ENCODE measurements at regions not wholly inside any gene's neighbourhood (a gene's known extent, or its start where the extent isn't known, plus 50 kb on each side); places are given as distances from the start of the nearest gene placed in this dataset.
"Not testable (repeated sequence)": the region's sequence is repeated elsewhere in the genome, so short reads cannot be mapped to it uniquely, and the experiment has no call there.

DNA sequence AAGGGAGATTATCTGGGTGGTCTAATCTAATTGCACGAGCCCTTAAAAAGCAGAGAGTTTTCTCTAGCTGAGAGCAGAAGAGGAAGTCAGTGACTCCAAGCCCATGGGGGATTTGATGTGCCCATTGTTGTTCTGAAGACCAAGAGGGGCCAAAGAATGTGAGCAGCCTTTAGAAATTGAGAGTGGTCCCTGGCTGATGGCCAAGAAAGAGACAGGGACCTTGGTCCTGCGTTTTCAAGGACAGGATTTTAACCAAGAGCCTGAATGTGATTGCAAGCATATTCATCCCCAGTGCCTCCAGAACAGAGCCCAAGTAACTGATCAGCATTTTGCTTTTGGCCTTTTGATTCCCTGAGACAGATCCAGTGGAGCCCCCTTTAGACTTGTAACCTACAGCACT lies 1353.9 kb downstream of the AACS start:
- DNase-seq (ENCODE audit: low spot score) = no peak

- DNase-seq (ENCODE audit: low spot score) = no peak
Measured at GRCh38 chr12:126424696-126425095, 1359.5 kb downstream of the AACS start.

DNA sequence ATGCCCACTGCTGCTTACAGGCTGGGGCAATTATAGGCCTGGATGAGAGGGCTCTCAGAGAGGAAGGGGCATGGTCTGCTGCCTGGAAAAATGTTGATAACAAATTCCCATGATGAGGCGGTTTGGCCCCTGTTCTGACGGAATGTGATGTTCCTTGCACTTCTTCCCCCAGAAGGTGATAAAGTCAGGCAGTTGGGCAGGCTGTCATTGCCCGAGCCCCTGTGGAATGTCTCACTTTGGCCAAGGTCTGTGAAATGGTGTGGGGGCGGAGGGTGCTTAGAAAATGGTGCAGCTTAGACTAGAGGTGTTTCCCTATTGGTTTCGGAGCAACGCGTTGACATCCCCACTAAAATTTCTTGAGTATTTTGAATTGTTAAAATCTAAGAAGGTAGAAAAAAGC lies 1360.0 kb downstream of the AACS start:
- DNase-seq (ENCODE audit: low spot score) = no peak

DNA sequence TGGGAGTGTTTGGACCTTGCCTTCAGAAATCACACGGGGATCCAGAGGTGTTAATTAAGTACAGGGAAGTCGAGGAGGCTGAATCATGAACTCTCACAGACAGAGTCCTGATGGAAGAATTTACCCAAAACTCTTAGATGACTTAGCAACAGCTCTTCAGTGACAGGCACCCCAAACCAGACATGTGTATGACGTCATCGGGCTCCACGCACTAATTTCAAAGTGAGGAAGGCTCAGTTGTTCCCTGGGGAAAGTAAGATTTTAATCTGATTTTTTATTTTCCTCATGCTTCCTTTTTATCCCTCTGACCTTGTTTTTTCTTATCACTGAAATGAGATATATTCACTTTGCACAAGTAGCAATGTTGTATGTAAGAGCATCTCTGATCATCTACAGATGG lies 1363.5 kb downstream of the AACS start:
- DNase-seq (ENCODE audit: low spot score) = no peak

GRCh38 chr12:126430921-126431320 lies 1365.7 kb downstream of the AACS start:
- DNase-seq (ENCODE audit: low spot score) = no peak

DNA sequence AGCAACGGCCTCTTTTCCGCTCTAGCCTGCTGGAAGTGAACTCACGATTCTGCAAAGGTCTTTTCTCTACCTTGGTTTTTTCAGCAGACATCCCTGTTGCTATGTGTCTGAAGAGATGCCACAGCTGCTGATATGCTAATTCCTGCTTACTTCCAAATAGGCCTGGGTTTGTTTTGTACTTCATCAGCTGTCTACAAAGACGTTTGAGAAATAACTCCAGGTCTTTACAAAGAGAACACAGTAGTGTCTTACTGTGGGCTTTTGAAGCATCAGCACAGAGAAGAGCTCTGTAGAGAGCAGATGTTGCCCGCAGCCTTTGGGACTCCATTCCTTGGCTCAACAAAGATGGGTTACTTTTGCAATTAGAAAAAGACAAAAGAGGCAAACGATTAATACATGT lies 1366.5 kb downstream of the AACS start:
- no peak for DNase-seq (ENCODE audit: low spot score)

DNA sequence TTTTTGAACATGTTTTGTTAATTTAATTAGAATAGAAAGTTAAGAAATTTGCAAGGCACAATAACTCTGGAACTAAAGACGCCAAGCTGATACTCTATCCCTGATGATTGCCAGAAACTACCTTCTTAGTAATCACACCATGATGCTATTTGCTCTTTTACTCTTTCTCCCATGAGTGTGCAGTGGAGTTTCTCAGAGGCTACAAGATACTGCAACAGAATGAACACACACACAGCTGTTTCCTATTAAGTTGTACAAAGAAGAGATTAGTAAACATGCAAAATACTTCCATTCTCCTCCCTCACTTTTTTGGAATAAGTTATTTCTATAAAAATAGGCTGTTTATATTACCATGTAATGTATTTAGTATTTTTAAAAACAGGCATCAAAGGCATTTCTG lies 1367.5 kb downstream of the AACS start:
- DNase-seq (ENCODE audit: low spot score) = no peak

DNA sequence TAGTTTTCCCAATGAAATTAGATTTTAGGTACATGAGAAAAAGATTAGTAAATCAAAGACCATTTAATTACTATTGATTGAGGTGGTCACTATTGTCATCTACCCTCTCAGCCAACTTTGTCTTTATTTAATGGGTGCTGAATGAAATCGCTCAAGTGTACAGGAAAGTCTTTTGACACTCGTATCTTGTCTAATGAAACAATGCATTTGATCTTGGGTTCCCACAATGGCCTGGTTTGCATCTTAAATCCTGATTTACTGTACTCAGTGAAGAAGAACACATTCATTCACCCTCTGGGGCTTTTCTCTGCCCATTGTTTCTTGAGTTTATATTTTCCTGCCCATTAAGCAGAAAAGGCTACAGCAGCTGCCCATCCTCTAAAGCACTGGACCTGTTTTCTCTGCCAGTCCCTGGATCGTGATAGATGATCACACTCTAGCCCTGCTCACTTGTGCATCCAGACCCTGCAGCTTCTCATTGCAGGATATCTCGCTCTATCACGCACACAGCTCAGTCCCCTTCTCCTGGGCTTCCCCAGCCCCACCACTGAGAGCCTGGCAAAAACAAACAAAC lies 1369.3 kb downstream of the AACS start:
- DNase-seq (ENCODE audit: low spot score) = no peak

DNA sequence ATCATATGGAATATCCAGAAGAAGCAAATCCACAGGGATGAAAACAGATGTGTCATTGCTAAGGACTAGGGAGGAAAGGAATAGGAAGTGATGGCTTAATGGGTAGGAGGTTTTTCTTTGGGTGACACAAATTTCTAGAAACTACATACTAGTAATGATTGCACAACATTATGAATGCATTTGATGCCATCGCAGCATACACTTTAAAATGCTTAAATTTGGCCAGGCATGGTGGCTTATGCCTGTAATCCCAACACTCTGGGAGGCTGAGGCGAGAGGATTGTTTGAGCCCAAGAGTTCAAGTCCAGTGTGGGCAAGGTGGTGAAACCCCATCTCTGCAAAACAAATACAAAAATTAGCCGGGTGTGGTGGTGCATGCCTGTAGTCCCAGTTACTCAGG lies 1370.8 kb downstream of the AACS start:
- DNase-seq (ENCODE audit: low spot score) = no peak

DNA sequence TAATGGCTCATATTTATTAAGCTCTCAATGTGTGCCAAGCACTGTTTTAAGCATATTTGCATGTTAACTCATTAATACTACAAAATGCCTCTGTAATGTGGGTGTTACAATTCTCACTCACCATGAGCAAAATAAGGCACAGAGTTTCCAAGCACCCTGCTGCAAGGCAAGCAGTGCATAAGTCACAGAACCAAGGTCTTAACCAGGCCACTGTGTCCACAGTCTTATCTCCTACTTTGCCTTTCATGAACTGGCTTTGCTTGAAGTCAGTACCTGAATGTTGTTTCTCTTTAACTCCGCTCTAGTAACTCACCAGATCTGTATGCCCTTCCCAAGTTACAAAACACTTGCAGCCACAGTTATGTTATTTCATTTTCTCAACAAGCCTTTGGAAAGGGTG lies 1372.7 kb downstream of the AACS start:
- no peak for DNase-seq (ENCODE audit: low spot score)

- DNase-seq (ENCODE audit: low spot score) = no peak
Measured at GRCh38 chr12:126443977-126444376, 1378.7 kb downstream of the AACS start.

GRCh38 chr12:126447346-126447745 lies 1382.1 kb downstream of the AACS start:
- DNase-seq (ENCODE audit: low spot score) = no peak

- no peak for DNase-seq (ENCODE audit: low spot score)
Measured at GRCh38 chr12:126451809-126452208, 1386.6 kb downstream of the AACS start.

DNA sequence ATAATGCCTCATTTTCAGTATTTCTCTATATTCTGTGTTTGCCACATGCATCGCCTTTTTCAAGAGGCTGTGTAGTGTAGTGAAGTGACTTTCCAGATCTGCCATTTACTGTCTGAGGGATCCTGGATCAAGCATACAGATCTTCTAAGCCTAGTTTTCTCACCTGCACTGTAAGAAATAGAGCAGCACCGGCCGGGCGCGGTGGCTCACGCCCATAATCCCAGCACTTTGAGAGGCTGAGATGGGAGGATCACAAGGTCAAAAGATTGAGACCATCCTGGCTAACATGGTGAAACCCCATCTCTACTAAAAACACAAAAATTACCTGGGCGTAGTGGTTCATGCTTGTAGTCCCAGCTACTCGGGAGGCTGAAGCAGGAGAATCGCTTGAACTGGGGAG lies 1387.5 kb downstream of the AACS start:
- not testable (repeated sequence) for DNase-seq (ENCODE audit: low spot score)

GRCh38 chr12:126454581-126454980 lies 1389.3 kb downstream of the AACS start:
- no peak for DNase-seq (ENCODE audit: low spot score)

GRCh38 chr12:126457776-126458175 lies 1392.5 kb downstream of the AACS start:
- DNase-seq (ENCODE audit: low spot score) = no peak

DNA sequence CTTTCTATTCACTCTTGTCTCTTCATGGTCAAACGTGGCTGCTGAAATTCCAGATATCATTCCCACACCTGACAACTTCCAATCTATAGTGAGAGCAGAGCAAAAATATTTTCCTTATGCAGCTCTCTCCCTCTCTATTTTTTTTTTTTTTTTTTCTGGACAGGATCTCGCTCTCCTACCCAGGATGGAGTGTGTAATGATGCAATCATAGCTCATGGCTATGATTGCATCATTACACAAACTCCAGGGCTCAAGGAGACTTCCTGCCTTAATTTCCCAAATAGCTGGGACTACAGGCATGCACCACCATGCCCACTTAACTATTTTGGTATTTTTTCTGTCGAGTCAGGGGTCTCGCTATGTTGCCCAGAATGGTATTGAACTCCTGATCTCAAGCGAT lies 1398.9 kb downstream of the AACS start:
- DNase-seq (ENCODE audit: low spot score) = no peak

DNA sequence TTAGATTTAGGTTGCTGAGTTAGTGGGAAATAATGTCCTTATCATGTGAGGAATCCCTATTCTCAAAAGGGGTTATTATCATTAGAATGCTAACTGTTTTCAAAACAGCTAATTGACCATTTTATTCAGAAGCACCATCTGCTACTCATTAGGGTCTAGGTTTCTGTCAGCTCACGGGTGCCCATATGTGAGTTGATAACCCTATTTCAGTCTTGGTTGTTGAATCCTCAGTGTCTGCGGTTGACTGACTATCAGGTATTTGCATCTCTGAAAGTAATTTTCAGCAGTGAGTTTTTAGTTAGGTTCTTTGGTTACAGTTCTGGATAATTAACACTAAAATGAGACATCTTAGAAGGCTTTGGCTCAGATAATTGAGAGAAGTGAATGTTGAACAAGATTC lies 1404.0 kb downstream of the AACS start:
- no peak for DNase-seq (ENCODE audit: low spot score)

DNA sequence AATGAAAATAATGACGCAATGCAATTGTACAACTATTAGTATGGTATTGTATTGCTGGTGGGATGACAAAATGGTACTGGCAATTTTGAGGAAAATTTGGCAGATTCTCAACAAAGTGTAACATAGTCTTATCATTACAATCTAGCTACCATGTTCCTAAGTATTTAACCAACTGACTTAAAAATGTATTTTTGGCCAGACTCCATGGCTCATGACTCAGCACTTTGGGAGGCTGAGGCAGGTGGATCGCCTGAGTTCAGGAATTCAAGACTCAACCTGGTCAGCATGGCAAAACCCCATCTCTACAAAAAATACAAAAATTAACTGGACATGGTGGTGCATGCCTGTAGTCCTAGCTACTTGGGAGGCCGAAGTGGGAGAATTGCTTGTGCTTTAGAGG lies 1409.5 kb downstream of the AACS start:
- DNase-seq (ENCODE audit: low spot score) = no peak

- no peak for DNase-seq (ENCODE audit: low spot score)
Measured at GRCh38 chr12:126480451-126480850, 1415.2 kb downstream of the AACS start.

DNA sequence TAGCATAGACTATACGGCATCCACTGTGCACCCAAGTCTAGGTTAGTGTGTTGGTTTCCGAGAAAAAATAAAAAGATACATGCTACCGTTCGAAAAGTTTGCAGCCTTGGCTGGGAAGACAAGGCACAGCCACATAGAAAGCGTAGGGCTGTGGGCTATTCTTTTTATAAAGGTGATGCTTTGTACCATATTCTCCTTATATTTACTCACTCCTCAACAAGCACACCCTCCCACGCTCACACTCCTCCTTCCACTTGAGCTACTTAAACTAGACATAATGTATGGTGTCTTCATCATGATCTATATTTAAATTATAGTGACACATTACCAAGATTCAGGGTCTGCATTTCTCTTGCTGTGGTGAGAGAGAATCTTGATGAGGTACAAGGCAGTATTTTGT lies 1416.5 kb downstream of the AACS start:
- no peak for DNase-seq (ENCODE audit: low spot score)

DNA sequence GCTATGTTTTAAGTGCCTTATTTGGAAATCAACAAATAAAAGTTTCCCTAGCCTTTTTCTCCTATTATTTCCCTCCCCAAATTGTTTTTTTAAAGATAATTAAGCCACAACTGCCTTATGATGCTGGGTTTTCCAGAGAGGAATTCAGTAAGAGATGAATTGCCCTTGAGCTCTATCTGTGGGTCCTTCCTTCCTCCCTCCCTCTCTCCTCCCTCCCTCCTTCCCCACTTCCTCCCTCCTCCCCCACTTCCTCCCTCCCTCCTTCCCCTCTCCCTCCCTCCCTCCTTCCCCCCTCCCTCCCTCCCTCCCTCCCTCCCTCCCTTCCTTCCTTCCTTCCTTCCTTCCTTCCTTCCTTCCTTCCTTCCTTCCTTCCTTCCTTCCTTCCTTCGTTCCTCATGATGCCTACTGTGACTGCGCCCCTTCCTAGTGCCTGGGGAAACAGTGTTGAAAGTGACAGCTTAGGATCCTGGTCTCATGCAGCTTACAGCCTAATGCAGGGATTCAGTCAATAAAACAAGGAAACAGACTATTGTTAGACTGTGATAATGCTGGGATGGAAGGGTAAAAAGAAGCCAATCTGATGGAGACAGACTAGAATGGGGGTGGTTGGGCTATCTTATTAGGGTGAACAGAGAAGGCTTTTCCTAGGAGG lies 1417.1 kb downstream of the AACS start:
- no peak for DNase-seq (ENCODE audit: low spot score)
